ENCODE measurements at regions not wholly inside any gene's neighbourhood (a gene's known extent, or its start where the extent isn't known, plus 50 kb on each side); places are given as distances from the start of the nearest gene placed in this dataset.

GRCh38 chr4:124523816-124524215, 188.7 kb downstream of the ANKRD50 start:
- DNase-seq (no peak), ATAC-seq (no peak)
- H3K9me3 ChIP-seq: no peaks in the 10 kb centered on the region
- no peak overlapping the region for H3K4me3 ChIP-seq
- H3K27ac ChIP-seq: no peak overlapping the region
- TF ChIP-seq CTCF (IDR thresholded peaks at IDR 0.05) (no peak), POLR2A (IDR thresholded peaks at IDR 0.05) (no peak)
- peaks cover 0 to 14% (median 0%) of the 10 kb centered on the region in 4 donors for H3K4me1 ChIP-seq
- intact Hi-C loops (cut with DNase I): no loop called here
- H3K36me3 ChIP-seq: no peaks in the 10 kb centered on the region
- H3K27me3 ChIP-seq: no peaks in the 10 kb centered on the region

DNA sequence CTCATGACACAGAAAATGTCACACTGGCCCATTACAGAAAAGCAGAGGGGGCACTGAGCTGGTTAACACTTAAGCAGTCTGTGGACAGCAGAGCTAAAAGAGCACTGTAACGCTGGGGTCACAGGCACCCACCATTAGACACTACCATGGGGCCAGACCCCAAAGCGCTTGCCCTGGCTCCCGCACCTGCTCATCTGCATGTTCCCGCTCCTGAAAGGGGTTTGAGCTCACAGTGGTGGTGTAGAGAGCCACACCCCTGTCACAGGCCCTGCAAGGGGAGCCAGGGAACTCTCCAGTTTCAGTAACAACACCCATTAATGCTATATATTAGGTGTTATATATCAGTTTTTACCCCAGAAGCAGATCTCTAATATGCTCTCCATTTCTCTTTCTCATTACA, 187.0 kb downstream of the ANKRD50 start:
- Histone ChIP-seq H3K36me3 (no peaks in the 10 kb centered on the region), H3K9me3 (no peaks in the 10 kb centered on the region), H3K27me3 (no peaks in the 10 kb centered on the region), H3K27ac (no peak overlapping the region), H3K4me3 (no peak overlapping the region), H3K4me1 (peaks cover 0 to 19% (median 4%) of the 10 kb centered on the region in 4 donors)
- no peak for TF ChIP-seq CTCF (IDR thresholded peaks at IDR 0.05)
- TF ChIP-seq POLR2A (IDR thresholded peaks at IDR 0.05): no peak
- WGBS (ENCODE audit: insufficient coverage, low coverage, low lambda C conversion rate, missing lambda C conversion rate): 100% methylated on average over 1 of the region's 4 CpGs
- ATAC-seq (no peak), DNase-seq (no peak)
- intact Hi-C loops (cut with DNase I): no loop called here

DNA sequence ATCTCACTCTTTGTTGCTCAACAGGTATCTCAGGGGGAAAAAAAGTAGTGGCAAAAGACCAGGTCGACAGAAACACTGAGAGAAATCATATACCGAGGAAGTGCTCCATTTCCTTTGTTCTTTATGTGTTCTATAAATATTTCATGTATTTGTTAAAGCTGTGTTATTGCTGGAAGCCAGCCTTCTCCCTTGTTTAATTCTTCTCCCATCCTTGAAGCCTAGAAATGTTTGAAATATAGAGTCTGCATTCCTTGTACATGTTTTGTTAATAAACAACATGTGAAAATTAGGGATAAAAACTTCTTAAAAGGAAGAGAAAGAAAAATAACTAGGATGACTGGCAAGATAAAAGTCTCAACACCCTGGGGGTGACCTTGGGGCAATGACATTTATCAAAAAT, 186.2 kb downstream of the ANKRD50 start:
- intact Hi-C loops (cut with DNase I): no loop called here
- peaks cover 0 to 19% (median 7%) of the 10 kb centered on the region in 4 donors for H3K4me1 ChIP-seq
- ATAC-seq: no peak
- DNase-seq: no peak
- H3K27me3 ChIP-seq: no peaks in the 10 kb centered on the region
- no peaks in the 10 kb centered on the region for H3K9me3 ChIP-seq
- H3K36me3 ChIP-seq: no peaks in the 10 kb centered on the region
- peak overlapping the region in 1 of 3 donors; percentile 10 for H3K27ac ChIP-seq
- H3K4me3 ChIP-seq: no peak overlapping the region
- 31% methylated on average over 2 of the region's 2 CpGs for WGBS (ENCODE audit: insufficient coverage, low coverage, low lambda C conversion rate, missing lambda C conversion rate)
- TF ChIP-seq CTCF (IDR thresholded peaks at IDR 0.05) (no peak), POLR2A (IDR thresholded peaks at IDR 0.05) (no peak)

GRCh38 chr4:124526769-124527168, 185.8 kb downstream of the ANKRD50 start:
- H3K4me3 ChIP-seq: no peak overlapping the region
- intact Hi-C loops (cut with DNase I): no loop called here
- H3K4me1 ChIP-seq: peaks cover 0 to 19% (median 7%) of the 10 kb centered on the region in 4 donors
- ATAC-seq: peak in 3 of 4 donors; percentile 44 to 48 (median 47)
- H3K9me3 ChIP-seq: no peaks in the 10 kb centered on the region
- peak overlapping the region in 1 of 3 donors; percentile 10 for H3K27ac ChIP-seq
- no peaks in the 10 kb centered on the region for H3K27me3 ChIP-seq
- no peaks in the 10 kb centered on the region for H3K36me3 ChIP-seq
- TF ChIP-seq POLR2A (IDR thresholded peaks at IDR 0.05) (no peak), CTCF (IDR thresholded peaks at IDR 0.05) (no peak)
- DNase-seq: no peak
- 11% methylated on average over 4 of the region's 4 CpGs for WGBS (ENCODE audit: insufficient coverage, low coverage, low lambda C conversion rate, missing lambda C conversion rate)

DNA sequence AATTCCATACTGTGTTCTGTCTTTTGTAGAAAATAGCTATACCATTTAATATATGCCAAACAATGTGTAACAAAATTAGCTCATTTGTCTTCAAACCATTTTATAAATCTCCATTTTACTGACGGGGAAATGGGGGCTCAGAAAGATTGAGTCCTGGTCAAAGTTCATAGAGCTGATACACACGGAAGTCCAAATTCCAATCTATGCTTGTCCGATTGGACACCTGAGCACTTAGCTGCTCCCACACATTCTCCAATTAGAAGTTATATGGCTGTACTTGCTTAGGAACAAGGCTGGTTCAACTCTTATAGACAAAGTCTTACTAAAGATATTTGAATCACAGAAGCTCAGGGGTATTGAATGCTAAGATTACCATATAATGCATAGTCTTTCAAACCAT, 185.2 kb downstream of the ANKRD50 start:
- ATAC-seq: peak in 3 of 4 donors; percentile 20 to 58 (median 23)
- H3K27ac ChIP-seq: peak overlapping the region in 1 of 3 donors; percentile 10
- no peaks in the 10 kb centered on the region for H3K9me3 ChIP-seq
- H3K4me1 ChIP-seq: peaks cover 0 to 19% (median 7%) of the 10 kb centered on the region in 4 donors
- H3K4me3 ChIP-seq: no peak overlapping the region
- DNase-seq: no peak
- WGBS (ENCODE audit: insufficient coverage, low coverage, low lambda C conversion rate, missing lambda C conversion rate): 43% methylated on average over 3 of the region's 3 CpGs
- TF ChIP-seq CTCF (IDR thresholded peaks at IDR 0.05) (no peak), POLR2A (IDR thresholded peaks at IDR 0.05) (no peak)
- intact Hi-C loops (cut with DNase I): no loop called here
- no peaks in the 10 kb centered on the region for H3K36me3 ChIP-seq
- no peaks in the 10 kb centered on the region for H3K27me3 ChIP-seq
